ENCODE measurements at regions not wholly inside any gene's neighbourhood (a gene's known extent, or its start where the extent isn't known, plus 50 kb on each side); places are given as distances from the start of the nearest gene placed in this dataset.
"Not testable (repeated sequence)": the region's sequence is repeated elsewhere in the genome, so short reads cannot be mapped to it uniquely, and the experiment has no call there.

DNA sequence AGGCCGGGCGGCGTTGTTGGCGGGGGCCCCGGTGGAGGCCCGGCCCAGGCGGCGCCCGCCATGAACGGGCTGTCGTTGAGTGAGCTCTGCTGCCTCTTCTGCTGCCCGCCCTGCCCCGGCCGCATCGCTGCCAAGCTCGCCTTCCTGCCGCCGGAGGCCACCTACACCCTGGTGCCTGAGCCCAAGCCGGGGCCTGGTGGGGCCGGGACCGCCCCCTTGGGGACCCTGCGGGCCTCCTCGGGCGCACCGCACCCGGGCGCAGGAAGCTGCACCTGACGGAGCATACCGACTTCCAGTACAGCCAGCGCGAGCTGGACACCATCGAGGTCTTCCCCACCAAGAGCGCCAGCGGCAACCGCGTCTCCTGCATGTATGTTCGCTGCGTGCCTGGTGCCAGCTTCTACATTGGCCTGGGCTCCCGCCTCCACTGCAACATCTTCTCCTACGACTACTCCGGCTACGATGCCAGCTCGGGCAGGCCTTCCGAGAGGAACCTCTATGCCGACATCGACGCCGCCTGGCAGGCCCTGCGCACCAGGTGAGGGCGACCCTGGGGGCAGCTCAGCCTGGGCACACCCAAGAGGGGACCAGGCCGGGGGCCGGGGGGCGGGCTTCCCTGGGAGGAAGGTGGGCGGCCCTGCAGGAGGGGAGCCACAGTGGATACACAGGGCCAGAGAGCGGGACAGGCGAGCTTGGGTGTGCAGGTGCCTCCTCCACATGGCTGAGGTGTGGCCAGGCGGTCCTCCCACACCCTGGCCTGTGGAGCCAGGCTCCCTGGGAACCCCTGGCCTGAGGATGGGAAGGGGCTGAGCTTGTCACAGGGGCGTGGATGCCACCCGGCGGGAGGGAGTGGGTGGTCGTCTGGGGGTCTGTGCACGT, 201.6 kb downstream of the USP22 start:
- not testable (repeated sequence) for ATAC-seq; DNase-seq (ENCODE audit: low spot score)

DNA sequence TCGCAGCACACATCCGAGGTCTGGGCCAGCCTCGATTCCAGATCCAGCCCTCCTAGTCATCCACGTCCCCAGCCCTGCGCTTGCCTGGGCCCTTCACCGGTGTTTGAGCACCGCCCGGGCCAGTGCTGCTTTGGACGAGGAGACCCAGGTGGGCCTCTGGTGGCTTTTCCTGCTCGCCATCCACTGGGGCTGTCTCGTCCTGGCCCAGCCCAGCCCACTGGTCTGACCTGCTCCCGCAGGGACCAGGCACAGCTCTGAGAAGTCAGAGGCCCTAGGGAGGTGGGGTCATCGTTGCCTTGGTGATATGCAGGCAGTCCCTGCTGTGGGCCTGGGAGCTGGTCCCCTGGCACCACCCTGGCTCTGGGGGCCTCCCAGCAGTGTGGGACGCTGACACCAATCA, 200.8 kb downstream of the USP22 start:
- ATAC-seq; DNase-seq (ENCODE audit: low spot score): not testable (repeated sequence)

DNA sequence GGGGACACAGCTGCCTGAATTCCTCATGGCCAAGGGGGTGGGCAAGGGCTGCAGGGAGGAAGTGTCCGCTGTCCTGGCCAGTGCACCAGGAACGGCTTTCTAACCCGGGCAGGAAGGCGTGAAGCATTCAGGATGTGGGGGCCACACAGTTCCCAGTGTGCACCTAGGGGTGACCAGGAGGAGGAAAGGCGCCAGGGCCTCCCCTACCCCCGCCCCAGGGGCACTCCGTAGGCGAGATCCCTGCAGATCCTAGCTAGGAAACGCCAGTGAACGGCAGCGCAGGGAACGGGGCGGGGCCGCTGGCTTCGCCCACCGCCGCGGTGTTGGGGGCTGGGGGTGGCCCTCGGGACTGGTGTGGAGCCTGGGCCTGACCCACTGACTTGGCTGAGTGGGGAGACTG, 199.6 kb downstream of the USP22 start:
- DNase-seq (ENCODE audit: low spot score); ATAC-seq: not testable (repeated sequence)

DNA sequence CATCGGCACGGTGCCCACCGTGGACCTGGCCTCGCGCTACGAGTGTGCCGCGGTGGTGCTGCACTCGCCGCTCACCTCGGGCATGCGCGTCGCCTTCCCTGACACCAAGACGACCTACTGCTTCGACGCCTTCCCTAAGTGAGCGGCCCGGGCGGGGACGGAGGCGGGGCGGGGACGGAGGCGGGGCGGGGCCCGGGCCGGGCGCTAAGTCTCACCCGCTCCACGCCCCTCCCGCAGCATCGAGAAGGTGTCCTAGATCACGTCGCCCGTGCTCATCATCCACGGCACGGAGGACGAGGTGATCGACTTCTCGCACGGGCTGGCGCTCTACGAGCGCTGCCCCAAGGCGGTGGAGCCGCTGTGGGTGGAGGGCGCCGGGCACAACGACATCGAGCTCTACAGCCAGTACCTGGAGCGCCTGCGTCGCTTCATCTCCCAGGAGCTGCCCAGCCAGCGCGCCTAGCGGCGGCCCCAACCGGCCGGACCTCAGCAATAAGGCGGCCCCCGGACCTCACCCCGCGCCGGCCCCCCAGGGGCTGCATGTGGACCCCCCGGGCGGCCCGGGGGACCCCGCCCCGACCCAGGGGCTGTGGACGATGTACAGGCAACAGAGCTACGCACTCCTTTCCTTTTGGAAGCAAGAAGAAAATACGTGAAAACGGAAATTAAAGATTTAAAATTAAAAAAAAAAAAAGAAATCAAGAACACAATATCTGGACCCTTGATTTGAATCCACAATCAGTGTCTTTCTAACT, 198.8 kb downstream of the USP22 start:
- not testable (repeated sequence) for DNase-seq (ENCODE audit: low spot score); ATAC-seq

DNA sequence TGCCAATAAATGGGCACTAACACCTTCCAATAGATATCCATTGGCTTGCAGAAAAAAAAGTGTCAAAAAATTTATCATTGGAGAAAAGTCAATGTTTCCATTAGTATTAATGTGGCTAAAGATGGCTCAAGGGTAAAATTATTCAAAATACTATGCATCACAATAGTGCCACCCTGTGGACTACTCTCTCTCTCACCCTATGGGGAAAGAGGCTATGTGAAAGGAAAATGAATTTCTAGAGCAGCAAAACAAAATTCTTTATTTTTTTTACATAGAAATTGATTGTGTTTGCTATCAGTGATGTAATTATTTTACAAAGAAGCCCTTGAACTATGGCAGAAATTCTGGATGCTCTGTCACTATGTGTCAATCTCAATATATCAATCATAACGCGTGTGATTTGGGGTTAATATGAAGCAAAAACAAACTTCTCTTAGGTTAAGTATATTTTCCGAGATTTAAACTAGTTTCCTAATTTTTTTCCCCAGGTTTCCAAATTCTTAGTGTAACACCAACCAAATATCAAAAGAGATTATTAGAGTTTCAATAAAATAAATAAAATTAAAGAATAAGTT, 193.9 kb downstream of the USP22 start:
- DNase-seq (ENCODE audit: low spot score), result not testable (repeated sequence)
- ATAC-seq, result peak; percentile 65

DNA sequence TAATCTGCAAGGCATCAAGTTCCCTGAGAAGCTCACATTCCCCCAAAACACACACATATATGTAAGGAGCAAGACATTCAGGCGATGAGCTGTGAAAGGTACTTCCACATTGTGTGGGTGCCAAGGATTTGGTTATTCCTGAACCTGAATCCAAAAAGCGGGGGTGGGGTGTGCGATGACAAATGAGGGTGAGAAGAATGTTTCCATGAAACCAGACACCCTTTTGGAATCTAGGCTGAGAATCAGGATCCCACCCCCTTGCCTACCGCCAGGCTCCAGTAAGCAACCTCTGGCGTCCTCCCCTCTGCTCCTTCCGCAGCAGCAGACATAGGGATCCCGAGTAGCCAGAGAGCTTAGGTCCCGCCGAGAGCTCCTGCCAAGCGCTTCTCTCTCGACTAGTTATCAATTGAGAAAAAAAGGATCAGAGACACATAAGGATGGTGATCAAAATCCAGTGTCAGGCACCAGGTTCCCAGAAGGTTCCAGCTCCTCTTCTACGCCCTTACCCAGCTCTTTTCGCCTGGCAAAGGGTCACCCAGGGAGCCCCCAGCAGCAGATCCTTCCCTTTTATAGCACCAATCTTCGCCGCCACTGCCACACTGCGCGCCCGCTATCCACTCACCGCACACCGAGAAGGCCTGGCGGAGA, 191.1 kb downstream of the USP22 start:
- not testable (repeated sequence) for DNase-seq (ENCODE audit: low spot score)

DNA sequence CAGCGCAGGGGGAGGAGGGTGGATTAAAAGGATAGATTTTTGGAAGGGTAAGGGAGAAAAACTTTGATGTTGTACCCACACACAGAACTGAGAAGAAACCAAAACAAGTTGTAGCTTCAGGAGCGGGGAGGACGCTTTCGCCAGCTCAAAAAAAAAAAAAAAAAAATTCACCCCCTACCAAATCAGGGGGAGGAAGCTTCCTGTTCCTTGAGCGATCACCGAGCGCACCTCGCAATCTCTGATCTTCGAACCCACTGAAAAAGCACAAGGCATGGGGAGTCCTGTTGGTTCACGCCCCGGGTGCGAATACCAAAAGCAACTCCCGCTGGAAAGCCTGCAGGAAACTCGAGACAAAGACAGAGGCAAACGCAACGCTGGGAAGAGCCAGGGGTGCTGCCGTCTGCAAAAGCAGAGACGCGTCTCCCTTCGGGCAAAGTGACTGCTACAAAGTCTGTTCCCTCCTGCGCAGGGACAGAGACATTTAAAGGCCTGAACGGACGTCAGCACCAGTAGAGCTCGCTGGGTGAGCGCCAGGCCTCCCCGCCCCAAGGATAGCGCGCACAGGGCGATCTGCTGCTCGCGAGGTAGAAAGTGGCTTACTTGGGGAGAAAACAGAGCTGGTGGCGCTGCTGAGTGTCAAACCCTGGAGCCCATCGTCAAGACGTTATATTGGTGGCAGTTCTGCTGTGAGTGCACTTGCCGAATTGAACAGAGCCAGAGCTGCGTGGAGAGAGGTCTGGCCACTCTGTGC, 190.4 kb downstream of the USP22 start:
- no peak for ATAC-seq
- DNase-seq (ENCODE audit: low spot score), result no peak

More for the DNA sequence above, 191.1 kb downstream of the USP22 start:
- not testable (repeated sequence) for ATAC-seq

DNA sequence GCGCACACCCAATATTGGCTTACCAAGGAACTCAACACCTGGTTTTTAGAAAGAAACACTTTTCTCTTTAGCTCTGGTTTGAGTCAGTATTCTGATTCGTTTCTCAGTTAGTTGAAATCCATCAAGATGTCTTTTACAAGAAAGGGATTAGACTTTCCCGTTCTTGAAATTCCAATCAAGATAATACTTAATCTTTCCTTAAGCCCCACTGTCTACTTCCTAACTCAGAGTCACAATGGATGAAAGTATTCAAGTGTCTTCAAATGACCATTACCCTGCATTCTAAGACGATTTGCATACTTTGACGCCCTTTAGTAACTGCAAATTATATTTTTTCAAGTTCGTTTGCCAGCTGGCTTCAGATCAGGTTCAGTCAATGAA, 189.8 kb downstream of the USP22 start:
- ATAC-seq, result no peak
- DNase-seq (ENCODE audit: low spot score), result no peak

DNA sequence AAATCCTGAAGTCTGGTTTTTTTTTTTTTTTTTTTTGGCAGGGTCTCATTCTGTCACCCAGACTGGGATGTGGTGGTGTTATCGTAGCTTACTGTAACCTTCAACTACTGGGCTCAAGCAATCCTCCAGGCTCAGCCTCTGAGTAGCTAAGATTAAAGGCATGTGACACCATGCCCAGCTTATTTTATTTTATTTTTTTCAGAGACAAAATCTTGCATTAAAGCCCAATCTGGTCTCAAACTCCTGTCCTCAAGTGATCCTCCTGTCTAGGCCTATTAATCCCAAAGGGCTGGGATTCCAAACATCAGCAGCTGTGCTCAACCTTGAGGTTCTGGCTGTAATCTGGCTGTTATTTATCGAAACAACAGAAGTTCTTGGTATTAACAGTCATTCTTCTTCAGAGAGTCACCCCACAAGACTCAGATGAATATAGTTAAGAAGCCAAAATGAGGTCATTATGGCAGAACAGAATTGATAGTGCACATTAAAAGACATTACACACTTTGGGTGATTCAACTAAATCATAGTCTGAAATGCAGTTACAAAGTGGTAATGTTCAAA, 186.8 kb downstream of the USP22 start:
- ATAC-seq; DNase-seq (ENCODE audit: low spot score): not testable (repeated sequence)

DNA sequence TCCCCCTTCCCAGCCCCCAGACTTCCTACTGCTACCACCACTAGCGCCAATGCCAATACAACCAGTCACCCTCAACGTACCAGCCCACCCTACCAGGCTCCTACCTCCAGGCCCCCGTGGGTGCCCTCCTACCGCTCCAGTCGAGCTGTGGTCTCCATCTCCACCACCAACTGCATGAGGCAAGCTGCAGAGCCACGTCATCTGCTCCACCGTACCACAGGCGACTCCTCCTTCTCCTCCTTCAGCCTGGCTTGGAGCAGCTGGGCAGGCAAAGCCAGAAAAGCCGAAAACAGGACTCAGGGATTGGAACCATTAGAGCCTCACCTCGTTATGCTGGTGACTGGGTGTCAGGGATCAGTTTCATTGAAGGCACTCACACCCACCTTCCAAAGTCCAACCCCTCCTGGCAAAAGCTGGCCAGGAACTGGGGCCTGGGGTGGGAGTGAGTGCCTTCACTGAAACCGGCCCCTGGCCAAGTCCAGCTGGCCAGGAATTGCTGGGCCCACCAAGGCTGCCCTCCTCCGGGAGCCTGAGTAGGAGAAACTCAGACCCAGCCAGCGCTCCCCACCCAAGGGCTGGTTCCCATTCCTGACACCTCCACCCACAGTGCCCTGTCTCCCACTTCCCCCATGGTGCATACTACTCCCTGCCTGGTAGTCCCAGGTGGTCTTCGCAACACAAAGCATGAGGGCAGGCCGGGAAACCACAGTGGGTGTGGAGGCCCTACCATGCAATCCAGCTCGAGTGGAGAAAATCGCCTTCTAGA, 176.2 kb downstream of the USP22 start:
- not testable (repeated sequence) for ATAC-seq; DNase-seq (ENCODE audit: low spot score)

DNA sequence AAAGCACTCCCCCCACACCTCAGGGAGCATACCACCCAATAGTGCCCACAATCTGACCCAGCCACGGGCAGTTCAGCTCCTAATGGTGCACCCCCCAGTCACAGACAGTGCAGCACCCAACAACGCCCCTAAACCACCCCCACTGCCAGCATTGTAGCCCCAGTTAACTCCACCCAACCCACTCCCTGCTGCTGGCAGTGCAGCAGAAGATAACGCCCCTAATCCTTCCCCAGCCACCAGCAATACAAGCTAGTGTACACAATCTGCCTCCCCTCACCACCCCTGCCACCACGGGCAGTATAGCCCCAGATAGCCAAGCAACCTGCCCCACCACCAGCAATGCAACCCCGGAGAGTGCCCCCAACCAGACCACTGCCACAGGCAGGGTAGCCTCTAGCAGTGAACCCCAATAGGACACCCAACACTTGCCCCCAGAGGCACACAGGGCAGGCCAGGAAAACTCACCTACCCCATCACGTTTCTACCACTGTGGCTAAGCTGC, 175.3 kb downstream of the USP22 start:
- DNase-seq (ENCODE audit: low spot score), result not testable (repeated sequence)

DNA sequence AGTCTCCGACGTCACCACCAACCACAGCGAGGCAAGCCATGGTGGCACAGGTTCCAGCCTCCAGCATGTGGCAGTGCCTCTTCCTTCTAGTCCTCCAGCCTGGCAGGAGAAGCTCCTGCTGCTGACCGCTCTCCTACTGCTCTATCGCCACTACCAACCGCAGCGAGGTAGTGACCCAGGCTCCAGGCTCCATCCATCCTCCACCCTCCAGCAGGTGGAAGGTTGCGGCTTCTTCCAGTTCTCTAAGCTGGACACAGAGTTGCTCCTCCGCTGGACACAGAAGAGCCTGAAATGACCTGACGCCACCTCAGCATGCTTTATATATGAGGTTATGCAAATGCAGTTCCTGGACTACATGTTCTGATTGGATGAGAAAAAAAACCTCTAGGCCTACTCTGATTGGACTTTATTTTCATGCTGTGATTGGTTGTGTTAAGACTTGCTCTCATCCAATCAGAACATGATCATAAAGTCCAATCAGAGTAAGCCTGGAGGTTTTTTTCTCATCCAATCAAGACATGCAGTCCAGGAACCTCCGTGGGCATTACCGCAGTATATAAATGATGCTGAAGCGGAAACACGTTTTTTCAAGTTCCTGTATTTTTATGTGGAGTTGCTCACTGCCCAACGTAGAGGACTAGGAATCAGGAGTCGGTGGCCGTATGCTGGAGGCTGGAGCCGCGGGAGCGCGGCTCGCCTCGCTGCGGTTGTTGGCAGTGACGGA, 174.7 kb downstream of the USP22 start:
- not testable (repeated sequence) for DNase-seq (ENCODE audit: low spot score); ATAC-seq

More for the DNA sequence above, 175.3 kb downstream of the USP22 start:
- not testable (repeated sequence) for ATAC-seq

DNA sequence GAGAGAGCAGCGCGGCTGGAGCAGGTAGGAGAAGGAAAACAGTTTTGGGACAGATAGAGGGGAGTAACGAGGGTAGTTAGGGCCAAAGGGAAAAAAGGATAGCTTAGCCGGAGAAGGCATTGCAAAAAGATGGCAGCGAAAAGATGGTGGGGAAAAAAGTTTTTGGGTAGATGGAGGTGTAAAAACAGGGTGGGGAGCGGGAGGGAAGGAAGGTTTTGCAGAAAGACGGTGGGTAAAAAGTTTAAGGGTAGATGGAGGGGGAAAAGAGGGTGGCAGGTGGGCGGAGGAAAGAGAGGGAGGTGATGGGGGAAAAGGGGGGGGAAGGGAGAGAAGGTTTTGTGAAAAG, 174.2 kb downstream of the USP22 start:
- ATAC-seq; DNase-seq (ENCODE audit: low spot score): not testable (repeated sequence)

DNA sequence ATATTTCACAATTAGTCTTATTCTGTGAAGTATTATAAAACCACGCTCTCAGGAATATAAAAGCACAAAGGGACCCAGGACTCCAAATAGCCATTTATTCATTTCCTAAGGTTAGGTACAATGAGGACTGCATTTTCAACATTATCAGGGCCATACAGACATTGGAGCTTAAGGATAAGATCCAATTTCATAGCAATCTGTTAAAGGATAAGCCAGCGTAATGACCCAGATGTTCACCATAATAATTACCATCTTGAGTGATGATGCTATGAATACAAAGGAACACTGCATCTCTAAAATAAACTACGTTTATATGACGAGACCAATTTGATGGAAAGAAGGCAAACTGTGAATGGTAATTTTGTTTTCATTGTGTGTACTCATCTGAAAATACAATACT, 169.6 kb downstream of the USP22 start:
- not testable (repeated sequence) for ATAC-seq; DNase-seq (ENCODE audit: low spot score)

DNA sequence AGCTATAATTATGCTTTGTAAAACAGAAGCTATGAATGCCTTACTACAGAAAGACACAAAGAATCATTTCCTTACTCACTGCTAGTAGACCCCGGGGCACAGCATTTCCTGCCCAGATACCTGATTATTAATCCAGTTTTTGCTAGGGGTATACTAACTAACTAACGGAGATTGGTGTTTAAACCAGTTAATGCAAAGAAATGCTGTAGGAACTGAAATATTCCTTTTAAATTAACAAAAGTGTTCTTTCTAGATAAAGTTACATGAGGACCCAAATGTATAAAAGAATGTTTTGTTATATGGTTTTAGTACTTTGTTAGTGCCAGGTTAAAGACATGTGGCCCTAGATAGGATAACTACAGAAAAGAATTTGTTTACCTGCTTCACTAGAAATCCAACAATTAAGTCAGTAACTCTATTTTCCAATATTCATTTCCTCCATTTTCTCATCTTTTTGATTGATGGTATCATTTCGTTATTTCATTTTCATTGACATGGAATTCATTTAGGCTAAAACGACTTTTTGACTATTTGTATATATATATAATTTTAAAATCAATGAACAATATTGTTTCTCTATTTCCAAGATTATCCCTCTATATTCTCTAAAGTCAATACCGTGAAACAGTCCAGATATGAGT, 169.0 kb downstream of the USP22 start:
- not testable (repeated sequence) for ATAC-seq

DNA sequence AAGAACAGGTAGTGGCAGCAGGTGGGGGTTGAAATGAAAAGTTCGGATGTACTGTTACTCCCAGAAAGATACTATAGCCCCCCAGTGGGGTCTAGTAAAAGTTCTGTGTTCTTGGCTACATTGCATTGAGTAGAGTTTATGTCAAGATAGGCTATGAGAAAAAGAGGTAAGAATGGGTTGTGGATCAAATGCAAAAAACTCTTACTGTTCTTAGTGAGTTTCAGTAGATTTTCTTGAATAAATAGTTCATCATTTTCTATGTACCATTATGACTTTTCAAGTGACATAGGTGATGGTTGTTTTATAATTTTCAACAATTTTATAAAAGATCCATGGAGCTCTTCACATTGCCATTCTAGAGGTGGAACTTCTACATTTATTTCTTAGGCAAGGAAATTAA, 165.4 kb downstream of the USP22 start:
- not testable (repeated sequence) for ATAC-seq

More for the DNA sequence above, 169.0 kb downstream of the USP22 start:
- DNase-seq (ENCODE audit: low spot score), result not testable (repeated sequence)

DNA sequence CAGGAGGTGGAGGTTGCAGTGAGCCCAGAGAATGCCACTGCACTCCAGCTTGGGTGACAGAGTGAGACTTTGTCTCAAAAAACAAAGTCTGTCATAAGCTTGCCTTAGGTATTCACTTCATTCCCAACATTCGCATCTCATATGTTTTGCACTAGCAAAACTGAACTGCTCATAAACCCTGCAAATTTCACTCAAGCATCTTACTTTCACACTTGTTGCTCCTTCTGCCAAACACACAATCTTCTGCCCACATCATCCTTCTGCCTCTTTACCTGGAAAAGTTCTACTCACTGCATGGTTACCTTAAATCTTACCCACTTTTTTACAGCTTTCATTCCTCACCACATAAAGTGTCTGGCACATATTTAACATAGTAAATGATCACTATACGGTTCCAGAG, 152.5 kb downstream of the USP22 start:
- ATAC-seq (no peak), DNase-seq (ENCODE audit: low spot score) (no peak)

More for the DNA sequence above, 165.4 kb downstream of the USP22 start:
- not testable (repeated sequence) for DNase-seq (ENCODE audit: low spot score)

DNA sequence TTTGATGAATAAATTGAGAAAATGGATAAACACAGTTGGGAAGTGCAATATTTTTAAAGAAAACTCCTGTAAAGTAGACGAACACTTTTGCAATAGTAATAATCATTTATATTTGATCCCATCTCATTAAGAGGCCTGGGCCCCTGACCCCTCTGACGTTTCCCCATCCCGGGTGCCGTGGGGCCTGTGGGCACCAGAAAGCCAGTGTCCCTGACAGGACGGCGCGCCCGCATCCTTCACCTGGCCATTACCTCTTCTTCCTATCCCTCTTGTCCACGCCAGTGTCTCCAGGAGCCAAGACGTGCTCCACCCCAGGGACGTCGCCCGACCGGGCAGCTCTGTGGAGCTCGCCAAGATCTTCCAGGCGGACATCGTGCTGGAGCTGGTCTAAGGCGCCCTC, 147.4 kb downstream of the USP22 start:
- not testable (repeated sequence) for DNase-seq (ENCODE audit: low spot score); ATAC-seq
